HL-60 (cell line): ENCODE measurements at regions not wholly inside any gene's neighbourhood (a gene's known extent, or its start where the extent isn't known, plus 50 kb on each side); places are given as distances from the start of the nearest gene placed in this dataset.

Source experiments
- GABPA ChIP-seq: IDR thresholded peaks from 2 replicates; pipeline ENCODE4 v1.6.1; 2012; ENCODE audit warnings: low read depth
- TF ChIP-seq, protein P1 (sequence below): IDR thresholded peaks from one replicate; pipeline ENCODE4 v1.5.1; 2011; ENCODE audit warnings: low read length, control low read depth, inconsistent platforms; ENCODE audit not compliant: insufficient read depth

DNA sequence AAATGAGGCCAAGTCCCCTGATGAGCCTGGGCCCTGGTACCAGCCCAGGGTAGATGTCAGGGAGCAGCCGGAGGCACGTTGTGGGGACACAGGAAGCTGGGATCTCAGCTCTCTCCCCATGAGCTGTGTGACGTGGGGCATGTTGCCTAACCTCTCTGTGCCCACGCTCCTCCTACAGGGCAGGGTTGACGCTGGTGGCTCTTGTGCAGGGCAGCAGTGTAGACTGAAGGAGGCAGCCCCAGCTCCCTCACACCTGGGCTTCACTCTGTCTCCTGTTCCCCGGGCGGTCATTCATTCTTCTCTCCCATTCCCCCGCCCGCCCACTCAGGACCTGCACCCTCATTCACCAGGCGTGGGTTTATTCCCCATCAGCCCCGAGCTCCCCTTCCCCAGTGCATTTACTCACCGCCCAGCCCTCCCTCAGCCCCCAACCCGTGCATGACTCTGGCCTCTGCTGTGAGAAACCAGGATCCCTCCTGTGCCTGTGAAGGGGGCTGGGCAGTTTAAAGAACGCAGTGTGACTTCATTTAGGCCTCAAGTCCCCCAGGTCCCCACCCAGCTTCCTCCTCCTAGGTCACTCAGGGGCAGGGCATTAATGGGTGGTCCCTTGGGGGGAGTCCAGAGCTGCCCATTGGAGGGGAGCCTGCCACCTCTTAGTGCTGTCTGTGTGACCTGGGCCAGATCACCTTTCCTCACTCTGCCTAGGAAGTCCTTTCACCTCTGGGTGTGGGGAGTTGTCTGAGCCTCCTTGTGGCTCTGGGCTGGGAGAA is 285.7 kb downstream of the PTPRU start:
- TF ChIP-seq, protein P1, sequence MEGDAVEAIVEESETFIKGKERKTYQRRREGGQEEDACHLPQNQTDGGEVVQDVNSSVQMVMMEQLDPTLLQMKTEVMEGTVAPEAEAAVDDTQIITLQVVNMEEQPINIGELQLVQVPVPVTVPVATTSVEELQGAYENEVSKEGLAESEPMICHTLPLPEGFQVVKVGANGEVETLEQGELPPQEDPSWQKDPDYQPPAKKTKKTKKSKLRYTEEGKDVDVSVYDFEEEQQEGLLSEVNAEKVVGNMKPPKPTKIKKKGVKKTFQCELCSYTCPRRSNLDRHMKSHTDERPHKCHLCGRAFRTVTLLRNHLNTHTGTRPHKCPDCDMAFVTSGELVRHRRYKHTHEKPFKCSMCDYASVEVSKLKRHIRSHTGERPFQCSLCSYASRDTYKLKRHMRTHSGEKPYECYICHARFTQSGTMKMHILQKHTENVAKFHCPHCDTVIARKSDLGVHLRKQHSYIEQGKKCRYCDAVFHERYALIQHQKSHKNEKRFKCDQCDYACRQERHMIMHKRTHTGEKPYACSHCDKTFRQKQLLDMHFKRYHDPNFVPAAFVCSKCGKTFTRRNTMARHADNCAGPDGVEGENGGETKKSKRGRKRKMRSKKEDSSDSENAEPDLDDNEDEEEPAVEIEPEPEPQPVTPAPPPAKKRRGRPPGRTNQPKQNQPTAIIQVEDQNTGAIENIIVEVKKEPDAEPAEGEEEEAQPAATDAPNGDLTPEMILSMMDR, result no peak
- no peak for TF ChIP-seq GABPA
